KOPT-K1 (cell line): ENCODE measurements at regions not wholly inside any gene's neighbourhood (a gene's known extent, or its start where the extent isn't known, plus 50 kb on each side); places are given as distances from the start of the nearest gene placed in this dataset.

ENCODE experiments used
- H3K27ac ChIP-seq: fragments of 200-600 bp; sonication (generic); 2 replicates; pipeline ENCODE4 v1.5.1; 2016; ENCODE audit warnings: antibody characterized with exemption, mild to moderate bottlenecking, low read depth, low read length; ENCODE audit not compliant: poor library complexity, severe bottlenecking
- H3K36me3 ChIP-seq: fragments of 200-600 bp; sonication (generic); 2 replicates; pipeline ENCODE4 v1.5.1; 2017; ENCODE audit warnings: antibody characterized with exemption, mild to moderate bottlenecking, low read length, moderate library complexity; ENCODE audit not compliant: insufficient read depth
- H3K9me3 ChIP-seq: fragments of 200-600 bp; sonication (generic); 2 replicates; pipeline ENCODE4 v1.5.1; 2017; ENCODE audit warnings: antibody characterized with exemption, low read length, mild to moderate bottlenecking; ENCODE audit not compliant: insufficient read depth, poor library complexity, severe bottlenecking

GRCh38 chr2:128566671-128567070 lies 248.0 kb upstream of the HS6ST1 start:
- Histone ChIP-seq H3K9me3 (no peaks in the 10 kb centered on the region), H3K36me3 (no peaks in the 10 kb centered on the region), H3K27ac (no peak overlapping the region)

GRCh38 chr2:128568106-128568505 lies 249.4 kb upstream of the HS6ST1 start:
- H3K27ac ChIP-seq: no peak overlapping the region
- no peaks in the 10 kb centered on the region for H3K9me3 ChIP-seq
- H3K36me3 ChIP-seq: no peaks in the 10 kb centered on the region

GRCh38 chr2:128573116-128573515 lies 254.4 kb upstream of the HS6ST1 start:
- H3K9me3 ChIP-seq: no peaks in the 10 kb centered on the region
- no peaks in the 10 kb centered on the region for H3K36me3 ChIP-seq
- no peak overlapping the region for H3K27ac ChIP-seq

GRCh38 chr2:128573531-128573930 lies 254.9 kb upstream of the HS6ST1 start:
- no peaks in the 10 kb centered on the region for H3K36me3 ChIP-seq
- no peak overlapping the region for H3K27ac ChIP-seq
- H3K9me3 ChIP-seq: no peaks in the 10 kb centered on the region

DNA sequence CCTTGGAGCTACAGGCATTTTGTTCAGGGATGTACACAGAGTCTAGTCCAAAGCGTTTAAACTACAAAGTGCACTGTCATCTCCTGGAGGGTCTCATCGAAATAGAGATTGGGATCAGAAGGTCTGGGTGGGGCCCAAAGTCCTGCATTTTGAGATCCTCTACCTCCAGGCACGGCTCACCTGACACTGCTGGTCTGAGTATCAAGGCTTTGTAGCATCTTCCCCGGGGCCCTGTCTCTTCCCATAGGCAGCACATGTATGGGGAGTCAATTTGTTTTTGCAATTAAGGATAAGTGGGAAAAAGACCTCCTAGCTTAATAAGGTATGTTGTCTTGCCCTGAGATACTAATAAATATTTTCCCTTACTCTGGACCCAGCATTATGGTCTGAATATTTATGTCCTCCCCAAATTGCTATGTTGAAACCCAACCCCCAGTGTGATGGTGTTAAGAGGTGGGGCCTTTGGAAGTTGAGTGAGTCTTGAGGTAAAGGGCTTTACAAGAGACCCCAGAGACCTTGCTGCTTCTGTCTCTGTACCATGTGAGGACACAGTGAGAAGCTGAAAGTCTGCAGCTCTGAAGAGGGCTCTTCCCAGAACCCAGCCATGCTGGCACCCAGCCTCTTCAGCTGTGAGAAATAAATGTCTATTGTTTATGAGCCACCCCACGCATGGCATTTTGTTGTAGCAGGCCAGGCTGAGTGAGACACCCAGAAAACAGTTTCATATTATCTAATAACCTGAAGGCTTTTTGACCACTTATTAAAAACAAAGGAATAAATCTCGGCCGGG lies 258.7 kb upstream of the HS6ST1 start:
- no peaks in the 10 kb centered on the region for H3K9me3 ChIP-seq
- no peak overlapping the region for H3K27ac ChIP-seq
- H3K36me3 ChIP-seq: no peaks in the 10 kb centered on the region

DNA sequence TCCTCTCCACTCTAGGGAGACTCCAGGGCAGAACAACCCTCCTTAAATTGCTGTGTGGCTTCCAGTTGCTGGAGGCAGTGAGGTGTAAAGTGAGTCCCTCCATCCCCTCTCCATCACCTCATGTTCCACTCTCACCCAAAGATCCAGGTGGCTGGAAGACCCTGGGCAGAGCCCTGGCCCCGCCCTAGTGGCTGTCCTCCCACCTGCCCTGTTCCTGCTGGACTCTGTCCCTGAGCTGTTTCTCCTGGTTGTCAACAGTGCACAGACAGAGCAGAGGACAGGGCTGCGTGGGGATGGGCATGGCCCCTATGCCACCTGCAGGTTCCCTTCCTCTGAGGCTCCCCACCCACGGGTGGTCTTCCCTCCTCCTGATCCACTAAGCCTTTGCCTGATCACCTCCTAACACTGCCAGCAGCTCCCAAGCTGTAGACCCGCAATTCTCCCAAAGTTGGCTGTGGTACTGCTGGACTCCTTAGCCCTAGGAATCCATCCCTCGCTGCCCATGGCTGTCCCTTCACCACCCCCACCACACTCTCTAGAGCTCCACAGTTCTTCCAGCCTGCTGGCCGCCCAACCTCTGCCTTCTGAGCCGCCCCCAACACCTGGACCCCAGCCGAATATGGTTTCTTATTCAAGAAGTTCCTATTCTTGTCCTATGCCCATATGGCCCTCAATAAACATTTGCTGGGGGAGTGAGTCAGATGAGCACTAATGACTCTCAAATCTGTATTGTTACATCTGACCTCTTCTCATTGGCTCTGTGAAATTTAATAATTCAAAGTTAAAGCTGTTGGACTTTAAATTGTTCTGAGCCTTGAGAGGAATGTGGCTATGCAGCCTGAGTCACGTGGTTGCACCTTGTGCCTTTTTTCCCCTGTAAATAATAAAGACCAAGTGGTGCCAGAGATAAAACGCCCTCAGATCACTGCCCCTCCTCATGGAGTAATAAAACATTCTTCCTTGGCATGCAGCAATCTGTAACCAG lies 260.0 kb upstream of the HS6ST1 start:
- no peaks in the 10 kb centered on the region for H3K9me3 ChIP-seq
- no peak overlapping the region for H3K27ac ChIP-seq
- H3K36me3 ChIP-seq: no peaks in the 10 kb centered on the region

DNA sequence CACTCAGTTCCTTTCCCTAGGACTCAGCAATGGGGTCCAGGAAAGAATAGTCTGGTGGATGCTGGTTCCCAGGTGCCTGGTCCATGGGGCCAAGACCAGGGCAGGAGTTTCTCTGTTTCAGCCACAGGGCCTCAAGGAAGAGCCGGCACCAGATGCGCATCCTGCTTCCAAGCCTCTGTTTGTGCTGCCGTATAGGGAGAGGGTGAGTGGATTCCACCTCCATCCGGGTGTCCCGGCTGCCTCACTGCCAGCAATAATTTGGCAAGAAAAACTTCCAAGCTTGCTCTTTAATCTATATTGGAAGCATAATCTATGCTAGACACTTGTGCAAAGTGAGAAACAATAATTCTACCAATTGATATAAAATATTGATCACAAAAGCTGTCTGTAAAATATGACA lies 261.2 kb upstream of the HS6ST1 start:
- H3K27ac ChIP-seq: no peak overlapping the region
- no peaks in the 10 kb centered on the region for H3K9me3 ChIP-seq
- no peaks in the 10 kb centered on the region for H3K36me3 ChIP-seq

GRCh38 chr2:128580988-128581848 lies 262.6 kb upstream of the HS6ST1 start:
- Histone ChIP-seq H3K27ac (no peak overlapping the region), H3K36me3 (no peaks in the 10 kb centered on the region), H3K9me3 (peaks cover 8% of the 10 kb centered on the region)

DNA sequence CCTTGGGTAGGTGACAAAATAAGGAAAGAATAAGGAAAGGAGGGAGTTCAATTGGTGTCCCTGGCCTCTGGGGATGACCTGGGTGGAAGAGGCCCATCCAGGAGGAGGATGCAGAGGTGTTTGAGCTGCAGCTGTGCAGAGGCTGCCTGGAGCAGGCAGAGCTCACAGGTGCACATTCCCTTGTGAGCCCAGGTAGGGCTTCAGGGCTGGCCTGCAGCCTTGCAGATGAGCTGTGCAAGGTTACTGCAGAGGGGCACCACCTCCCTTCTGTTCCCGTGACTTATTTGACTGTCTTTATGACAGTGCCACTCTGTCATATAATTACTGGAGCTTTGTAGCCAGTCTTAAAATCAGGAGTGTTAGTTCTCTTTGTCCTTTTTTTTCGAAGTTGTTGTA lies 263.2 kb upstream of the HS6ST1 start:
- Histone ChIP-seq H3K9me3 (peaks cover 8% of the 10 kb centered on the region), H3K36me3 (no peaks in the 10 kb centered on the region), H3K27ac (no peak overlapping the region)

- H3K9me3 ChIP-seq: peaks cover 8% of the 10 kb centered on the region
- no peaks in the 10 kb centered on the region for H3K36me3 ChIP-seq
- H3K27ac ChIP-seq: no peak overlapping the region
Measured at GRCh38 chr2:128584296-128584890, 265.7 kb upstream of the HS6ST1 start.

DNA sequence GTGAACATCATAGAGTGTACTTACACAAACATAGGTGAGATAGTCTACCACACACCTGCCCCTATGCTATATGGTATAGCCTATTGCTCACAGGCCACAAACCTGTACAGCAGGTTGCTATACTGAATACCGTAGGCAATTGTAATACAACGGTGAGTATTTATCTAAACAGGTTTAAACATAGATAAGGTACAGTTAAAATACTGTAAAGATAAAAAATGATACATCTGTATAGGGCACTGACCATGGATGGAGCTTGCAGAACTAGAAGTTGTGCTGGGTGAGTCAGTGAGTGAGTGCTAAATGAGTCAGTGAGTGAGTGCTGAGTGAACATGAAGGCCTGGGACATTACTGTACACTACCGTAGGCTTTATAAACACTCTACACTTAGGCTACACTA lies 267.0 kb upstream of the HS6ST1 start:
- H3K27ac ChIP-seq: no peak overlapping the region
- no peaks in the 10 kb centered on the region for H3K36me3 ChIP-seq
- H3K9me3 ChIP-seq: peaks cover 8% of the 10 kb centered on the region

- H3K27ac ChIP-seq: no peak overlapping the region
- H3K9me3 ChIP-seq: peaks cover 8% of the 10 kb centered on the region
- H3K36me3 ChIP-seq: no peaks in the 10 kb centered on the region
Measured at GRCh38 chr2:128589681-128590080, 271.0 kb upstream of the HS6ST1 start.

DNA sequence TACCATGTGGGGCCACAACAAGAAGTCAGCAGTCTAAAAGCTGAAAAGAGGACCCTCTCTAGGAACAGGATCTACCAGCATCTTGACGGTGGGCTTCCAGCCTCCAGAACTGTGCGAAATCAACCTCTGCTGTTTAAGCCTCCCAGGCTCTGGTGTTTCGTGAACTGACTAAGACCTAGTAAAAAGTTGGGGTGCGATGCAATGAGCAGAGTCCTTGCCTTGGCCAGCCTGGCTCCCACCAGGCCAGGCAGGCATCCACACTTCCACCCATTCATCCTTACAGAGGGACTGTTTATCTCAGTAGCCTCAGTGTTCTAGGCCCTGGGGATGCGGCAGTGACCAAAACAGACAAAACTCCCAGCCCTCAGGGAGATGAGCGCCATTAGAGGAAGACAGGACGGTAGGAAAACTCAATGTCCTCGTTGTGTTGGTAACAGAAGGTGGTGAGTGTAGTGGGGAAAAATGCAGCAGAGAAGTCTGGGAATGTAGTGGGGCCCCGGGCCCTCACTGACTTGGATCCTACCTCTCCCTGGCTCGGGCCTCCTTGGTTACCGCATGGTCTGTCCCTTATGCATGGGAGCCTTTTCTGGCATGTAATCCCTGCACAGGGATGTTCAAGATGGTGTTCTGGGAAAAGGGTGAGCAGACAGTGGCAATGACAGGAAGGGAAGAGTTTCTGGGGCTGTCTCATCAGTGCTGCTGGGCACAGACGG lies 271.8 kb upstream of the HS6ST1 start:
- Histone ChIP-seq H3K27ac (peak overlapping the region; percentile 4), H3K36me3 (no peaks in the 10 kb centered on the region), H3K9me3 (peaks cover 4% of the 10 kb centered on the region)
